PFSK-1 (cell line): ENCODE measurements at regions not wholly inside any gene's neighbourhood (a gene's known extent, or its start where the extent isn't known, plus 50 kb on each side); places are given as distances from the start of the nearest gene placed in this dataset.

Source experiments
- FOXP2 ChIP-seq: optimal IDR thresholded peaks from 2 replicates; pipeline ENCODE3; 2011; ENCODE audit warnings: borderline replicate concordance, control low read depth, inconsistent platforms; ENCODE audit not compliant: insufficient read depth; ENCODE audit errors: extremely low read length, extremely low read depth
- POLR2AphosphoS5 ChIP-seq: IDR thresholded peaks from 2 replicates; pipeline ENCODE4 v1.6.1; 2012; ENCODE audit warnings: low read depth, mild to moderate bottlenecking, control low read depth, low read length, moderate library complexity
- REST ChIP-seq, 2 experiments: IDR thresholded peaks; 2 replicates each; pipeline versions ENCODE4 v1.6.1 to v1.8.0; 2011 to 2012; ENCODE audit warnings: low read depth in 2 of 2, low read length in 2 of 2, control low read depth in 1 of 2, inconsistent platforms in 1 of 2, mild to moderate bottlenecking in 1 of 2, moderate library complexity in 1 of 2; ENCODE audit not compliant: insufficient read depth in 1 of 2
- SIN3A ChIP-seq: IDR thresholded peaks from 2 replicates; pipeline ENCODE4 v1.6.1; 2012; ENCODE audit warnings: mild to moderate bottlenecking, low read length, moderate library complexity, borderline replicate concordance; ENCODE audit not compliant: insufficient read depth
- TAF1 ChIP-seq: IDR thresholded peaks from 2 replicates; pipeline ENCODE4 v1.6.1; 2012; ENCODE audit warnings: low read length, control low read depth, borderline replicate concordance; ENCODE audit not compliant: insufficient read depth

- TF ChIP-seq TAF1 = no peak
- no peak for TF ChIP-seq POLR2AphosphoS5
- no peak for TF ChIP-seq SIN3A
- no peak for TF ChIP-seq REST (IDR thresholded peaks at IDR 0.05; ENCODE audit: insufficient read depth in 1 of 2, low read depth in 2 of 2, low read length in 2 of 2)
- no peak for TF ChIP-seq FOXP2
These were observed 533.8 kb downstream of the ADCYAP1 start for GRCh38 chr18:1438458-1438910.

- TF ChIP-seq TAF1 = no peak
- TF ChIP-seq FOXP2 = no peak
- TF ChIP-seq SIN3A = no peak
- TF ChIP-seq REST (IDR thresholded peaks at IDR 0.05; ENCODE audit: insufficient read depth in 1 of 2, low read depth in 2 of 2, low read length in 2 of 2) = no peak
- no peak for TF ChIP-seq POLR2AphosphoS5
These were observed 534.3 kb downstream of the ADCYAP1 start for GRCh38 chr18:1438967-1439366.

- no peak for TF ChIP-seq SIN3A
- no peak for TF ChIP-seq POLR2AphosphoS5
- no peak for TF ChIP-seq REST (IDR thresholded peaks at IDR 0.05; ENCODE audit: insufficient read depth in 1 of 2, low read depth in 2 of 2, low read length in 2 of 2)
- TF ChIP-seq FOXP2 = no peak
- no peak for TF ChIP-seq TAF1
These were observed 542.1 kb downstream of the ADCYAP1 start for GRCh38 chr18:1446765-1447164.

GRCh38 chr18:1452821-1453220, 548.1 kb downstream of the ADCYAP1 start:
- no peak for TF ChIP-seq FOXP2
- no peak for TF ChIP-seq REST (IDR thresholded peaks at IDR 0.05; ENCODE audit: insufficient read depth in 1 of 2, low read depth in 2 of 2, low read length in 2 of 2)
- TF ChIP-seq SIN3A = no peak
- TF ChIP-seq TAF1 = no peak
- no peak for TF ChIP-seq POLR2AphosphoS5

- TF ChIP-seq TAF1 (no peak), SIN3A (no peak), POLR2AphosphoS5 (no peak), REST (IDR thresholded peaks at IDR 0.05; ENCODE audit: insufficient read depth in 1 of 2, low read depth in 2 of 2, low read length in 2 of 2) (no peak), FOXP2 (no peak)
These were observed 550.9 kb downstream of the ADCYAP1 start for GRCh38 chr18:1455605-1456004.
